Neuron (in vitro differentiated cells): ENCODE measurements at regions not wholly inside any gene's neighbourhood (a gene's known extent, or its start where the extent isn't known, plus 50 kb on each side); places are given as distances from the start of the nearest gene placed in this dataset.

Experiments used
- H2AFZ ChIP-seq: one replicate; pipeline ENCODE4 v1.6.1; 2013; ENCODE audit warnings: low read depth, mild to moderate bottlenecking, inconsistent platforms, low read length, moderate library complexity
- H3K27me3 ChIP-seq: one replicate; pipeline ENCODE4 v1.6.1; 2013; ENCODE audit warnings: low read length; ENCODE audit not compliant: insufficient read depth
- H3K36me3 ChIP-seq: one replicate; pipeline ENCODE4 v1.6.1; 2013; ENCODE audit warnings: low read length; ENCODE audit not compliant: insufficient read depth
- H3K4me1 ChIP-seq: one replicate; pipeline ENCODE4 v1.6.1; 2013; ENCODE audit warnings: low read length; ENCODE audit not compliant: insufficient read depth
- H3K4me3 ChIP-seq: 2 replicates; pipeline ENCODE4 v1.5.1; 2013; ENCODE audit warnings: mild to moderate bottlenecking, low read length, moderate library complexity
- H3K9me3 ChIP-seq: one replicate; pipeline ENCODE4 v1.6.1; 2013; ENCODE audit warnings: low read length

GRCh38 chrX:22325096-22325495 is 52.4 kb downstream of the CBLL2 start:
- no peak overlapping the region for H3K4me3 ChIP-seq

GRCh38 chrX:22329783-22330182 is 57.1 kb downstream of the CBLL2 start:
- no peaks in the 10 kb centered on the region for H3K4me1 ChIP-seq
- no peaks in the 10 kb centered on the region for H3K9me3 ChIP-seq
- H3K36me3 ChIP-seq: no peaks in the 10 kb centered on the region
- H3K27me3 ChIP-seq: peaks cover 3% of the 10 kb centered on the region
- no peak overlapping the region for H2AFZ ChIP-seq
- H3K4me3 ChIP-seq: no peak overlapping the region

More at GRCh38 chrX:22325096-22325495, 52.4 kb downstream of the CBLL2 start:
- Histone ChIP-seq H3K27me3 (peaks cover 7% of the 10 kb centered on the region), H3K4me1 (no peaks in the 10 kb centered on the region), H3K9me3 (no peaks in the 10 kb centered on the region), H3K36me3 (no peaks in the 10 kb centered on the region), H2AFZ (no peak overlapping the region)

DNA sequence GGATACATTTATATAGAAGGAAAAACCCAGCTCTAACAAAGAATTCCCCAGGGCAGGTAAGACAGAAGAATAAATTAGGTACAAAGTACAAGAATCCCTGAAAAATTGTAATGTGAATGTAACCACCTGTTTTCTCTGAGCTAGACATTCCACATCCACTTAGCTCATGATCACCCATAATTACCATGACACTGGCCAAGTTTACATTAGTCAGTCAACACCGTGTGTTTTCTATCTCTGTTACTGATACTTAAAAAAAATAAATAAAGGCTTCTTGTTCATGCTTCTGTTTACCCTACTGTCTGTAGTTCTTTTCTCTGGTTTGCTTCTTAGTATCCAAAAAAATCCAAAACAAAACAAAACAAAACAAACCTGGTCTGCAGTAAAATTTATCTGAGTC is 66.0 kb downstream of the CBLL2 start:
- Histone ChIP-seq H3K27me3 (no peaks in the 10 kb centered on the region), H2AFZ (no peak overlapping the region), H3K4me1 (no peaks in the 10 kb centered on the region), H3K4me3 (no peak overlapping the region), H3K9me3 (no peaks in the 10 kb centered on the region), H3K36me3 (no peaks in the 10 kb centered on the region)

GRCh38 chrX:22339459-22339858 is 66.7 kb downstream of the CBLL2 start:
- Histone ChIP-seq H3K4me1 (no peaks in the 10 kb centered on the region), H3K36me3 (no peaks in the 10 kb centered on the region), H2AFZ (no peak overlapping the region), H3K27me3 (no peaks in the 10 kb centered on the region), H3K9me3 (no peaks in the 10 kb centered on the region), H3K4me3 (no peak overlapping the region)

DNA sequence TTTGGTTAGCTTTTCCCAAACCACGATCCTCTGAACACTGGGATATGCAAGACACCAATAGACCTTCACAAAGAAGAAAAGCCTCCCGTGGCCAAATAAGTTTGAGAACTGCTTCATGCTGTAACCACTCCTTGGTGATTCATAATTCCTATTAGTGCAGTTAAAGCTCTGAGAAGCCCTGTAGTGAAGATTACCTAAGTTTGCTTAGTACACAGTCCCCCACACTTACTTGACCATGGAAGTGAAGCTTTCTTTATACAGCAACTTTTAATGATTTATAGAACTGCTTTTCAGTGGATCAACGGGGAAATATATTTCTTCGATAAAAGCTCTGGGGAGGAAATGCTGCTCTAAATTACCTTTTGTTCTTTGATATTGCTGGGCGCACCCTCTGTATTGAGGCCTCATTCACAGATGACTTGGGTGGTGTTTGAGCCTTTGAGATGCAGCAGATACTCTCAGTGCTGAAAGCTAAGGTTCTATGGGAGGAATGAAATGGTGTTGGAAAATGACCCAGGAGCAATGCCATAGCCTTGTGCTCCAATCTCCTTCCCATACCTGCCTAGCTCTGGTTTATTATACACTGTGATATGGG is 67.4 kb downstream of the CBLL2 start:
- H3K27me3 ChIP-seq: no peaks in the 10 kb centered on the region
- no peaks in the 10 kb centered on the region for H3K4me1 ChIP-seq
- no peak overlapping the region for H3K4me3 ChIP-seq
- H2AFZ ChIP-seq: no peak overlapping the region
- H3K36me3 ChIP-seq: no peaks in the 10 kb centered on the region
- no peaks in the 10 kb centered on the region for H3K9me3 ChIP-seq

DNA sequence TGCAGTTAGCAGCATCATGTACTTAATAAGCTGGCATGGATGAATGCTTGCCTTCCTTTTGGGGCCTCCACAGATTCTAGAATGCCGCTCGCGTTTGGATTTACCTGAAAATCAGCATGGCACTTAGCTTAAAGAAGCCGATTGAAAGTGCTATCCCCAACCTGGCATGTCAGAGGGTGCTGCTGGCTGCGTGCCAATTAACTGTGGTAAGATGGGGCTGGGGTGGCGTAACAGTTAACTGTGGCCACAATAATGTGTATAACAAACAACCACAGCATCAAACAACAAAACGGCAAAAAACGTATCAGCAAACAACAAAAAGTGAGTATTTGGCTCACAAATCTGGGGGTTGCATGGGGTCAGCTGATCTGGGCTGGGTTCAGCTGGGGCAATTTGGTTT is 70.5 kb downstream of the CBLL2 start:
- no peaks in the 10 kb centered on the region for H3K36me3 ChIP-seq
- no peak overlapping the region for H2AFZ ChIP-seq

DNA sequence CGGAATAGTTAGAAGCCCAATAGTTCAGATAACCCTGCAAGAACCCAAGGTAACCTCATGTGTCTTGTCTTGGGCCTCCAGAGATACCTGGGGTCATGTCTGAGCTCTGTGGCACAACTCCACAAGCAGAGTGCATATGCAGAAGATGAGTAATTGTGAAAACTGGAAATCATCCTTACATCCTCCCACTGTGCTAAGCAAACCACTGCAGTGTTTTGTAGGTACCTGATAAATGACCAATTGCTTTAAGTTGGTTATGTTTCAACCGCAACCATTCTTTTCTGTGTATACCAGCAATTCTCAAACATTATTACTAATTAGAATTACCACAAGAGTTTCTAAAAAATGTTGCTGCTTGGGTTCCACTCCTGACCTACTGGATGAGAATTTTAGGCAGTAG is 73.2 kb downstream of the CBLL2 start:
- Histone ChIP-seq H2AFZ (no peak overlapping the region), H3K9me3 (no peaks in the 10 kb centered on the region), H3K27me3 (no peaks in the 10 kb centered on the region), H3K4me1 (no peaks in the 10 kb centered on the region), H3K36me3 (no peaks in the 10 kb centered on the region), H3K4me3 (no peak overlapping the region)

More for the DNA sequence above, 70.5 kb downstream of the CBLL2 start:
- Histone ChIP-seq H3K4me3 (no peak overlapping the region), H3K9me3 (no peaks in the 10 kb centered on the region), H3K27me3 (no peaks in the 10 kb centered on the region), H3K4me1 (no peaks in the 10 kb centered on the region)

DNA sequence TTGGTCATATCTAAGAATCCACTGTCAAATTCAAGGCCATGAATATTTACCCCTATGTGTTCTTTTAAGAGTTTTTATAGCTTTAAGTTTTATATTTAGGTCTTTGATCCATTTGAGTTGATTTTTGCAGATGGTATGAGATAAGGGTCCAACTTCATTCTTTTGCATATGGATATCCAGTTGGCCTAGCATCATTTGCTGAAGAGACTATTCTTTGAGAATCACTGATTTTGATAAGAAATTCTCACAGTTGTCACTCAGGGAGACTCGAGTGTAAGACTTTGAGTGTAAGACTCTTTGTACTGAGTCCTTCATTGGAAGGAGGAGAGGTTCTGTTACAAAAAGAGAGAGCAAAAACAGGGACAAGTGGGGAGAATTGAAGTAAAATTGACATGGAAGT is 74.8 kb downstream of the CBLL2 start:
- Histone ChIP-seq H3K27me3 (no peaks in the 10 kb centered on the region), H3K36me3 (no peaks in the 10 kb centered on the region), H3K9me3 (no peaks in the 10 kb centered on the region), H2AFZ (no peak overlapping the region), H3K4me1 (no peaks in the 10 kb centered on the region), H3K4me3 (no peak overlapping the region)

DNA sequence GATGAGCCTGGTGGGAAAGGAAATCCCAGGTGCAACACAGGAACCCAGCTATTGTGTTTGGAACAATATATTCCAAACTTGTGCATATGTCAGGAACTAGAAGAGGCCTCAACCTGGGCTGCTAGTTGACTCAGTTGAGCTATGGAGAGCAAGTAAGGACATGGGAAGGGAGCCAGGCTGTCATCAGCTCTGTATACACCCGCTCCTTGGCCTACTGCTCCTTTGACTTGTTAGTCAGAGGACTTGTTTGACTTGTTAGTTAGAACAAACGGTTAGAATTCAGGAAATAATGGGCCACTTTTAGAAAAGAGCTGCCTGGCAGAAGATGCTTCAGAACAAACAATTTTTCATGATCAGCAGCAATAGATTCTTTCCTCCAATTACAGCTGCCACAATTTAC is 76.4 kb downstream of the CBLL2 start:
- H3K4me3 ChIP-seq: no peak overlapping the region
- H2AFZ ChIP-seq: no peak overlapping the region
- H3K36me3 ChIP-seq: no peaks in the 10 kb centered on the region
- no peaks in the 10 kb centered on the region for H3K9me3 ChIP-seq
- no peaks in the 10 kb centered on the region for H3K4me1 ChIP-seq
- H3K27me3 ChIP-seq: no peaks in the 10 kb centered on the region

DNA sequence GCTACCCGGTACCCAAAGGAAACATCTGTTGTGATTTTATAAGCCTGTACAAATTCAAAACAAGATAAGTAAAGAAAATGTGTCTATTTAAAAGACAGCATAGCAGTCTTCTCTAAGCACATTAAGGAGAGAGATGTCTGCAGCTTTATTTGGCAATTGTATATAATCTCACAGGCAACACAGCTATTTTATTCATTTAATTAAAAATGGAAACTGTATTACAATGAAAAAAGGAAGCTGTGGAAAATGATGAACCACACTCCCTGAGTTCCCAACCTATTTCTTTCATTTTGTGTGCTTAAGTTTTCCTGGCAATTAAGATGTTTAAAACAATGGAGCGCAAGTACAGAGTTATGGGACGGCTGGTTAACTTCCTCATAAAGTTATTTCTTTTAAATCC is 78.4 kb downstream of the CBLL2 start:
- H3K4me1 ChIP-seq: no peaks in the 10 kb centered on the region
- no peaks in the 10 kb centered on the region for H3K36me3 ChIP-seq
- peaks cover 5% of the 10 kb centered on the region for H3K27me3 ChIP-seq
- H3K4me3 ChIP-seq: no peak overlapping the region
- no peak overlapping the region for H2AFZ ChIP-seq
- H3K9me3 ChIP-seq: no peaks in the 10 kb centered on the region

GRCh38 chrX:22351966-22352365 is 79.3 kb downstream of the CBLL2 start:
- Histone ChIP-seq H3K9me3 (no peaks in the 10 kb centered on the region), H2AFZ (no peak overlapping the region), H3K27me3 (peaks cover 5% of the 10 kb centered on the region), H3K4me1 (no peaks in the 10 kb centered on the region), H3K36me3 (no peaks in the 10 kb centered on the region), H3K4me3 (no peak overlapping the region)

- H3K9me3 ChIP-seq: no peaks in the 10 kb centered on the region
- no peaks in the 10 kb centered on the region for H3K36me3 ChIP-seq
- H3K27me3 ChIP-seq: peaks cover 5% of the 10 kb centered on the region
- H2AFZ ChIP-seq: no peak overlapping the region
- H3K4me3 ChIP-seq: no peak overlapping the region
- no peaks in the 10 kb centered on the region for H3K4me1 ChIP-seq
Observed at GRCh38 chrX:22357621-22358020, 84.9 kb downstream of the CBLL2 start.

DNA sequence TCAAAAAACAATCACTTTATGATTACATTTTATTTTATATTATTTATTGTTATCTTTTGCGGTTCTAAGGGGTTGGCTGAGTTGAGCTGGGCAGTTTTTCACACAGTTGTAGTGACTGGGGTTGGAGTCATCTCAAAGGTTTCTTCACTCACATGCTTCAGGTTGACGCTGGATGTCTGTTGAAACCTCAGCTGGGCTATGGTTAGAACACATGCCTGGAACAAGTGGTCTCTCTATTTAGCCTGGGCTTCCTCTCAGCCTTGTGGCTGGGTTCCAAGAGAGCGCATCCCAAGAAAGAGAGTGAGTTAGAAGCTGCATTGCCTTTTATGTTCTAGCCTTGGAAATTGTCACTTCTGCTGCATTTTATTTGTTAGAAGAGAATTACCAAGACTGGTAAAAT is 87.4 kb downstream of the CBLL2 start:
- no peak overlapping the region for H3K4me3 ChIP-seq

GRCh38 chrX:22365460-22365859 is 92.7 kb downstream of the CBLL2 start:
- no peaks in the 10 kb centered on the region for H3K27me3 ChIP-seq
- no peak overlapping the region for H2AFZ ChIP-seq
- no peaks in the 10 kb centered on the region for H3K9me3 ChIP-seq
- H3K4me3 ChIP-seq: no peak overlapping the region
- no peaks in the 10 kb centered on the region for H3K36me3 ChIP-seq
- H3K4me1 ChIP-seq: peaks cover 2% of the 10 kb centered on the region

More for the DNA sequence above, 87.4 kb downstream of the CBLL2 start:
- H2AFZ ChIP-seq: no peak overlapping the region
- peaks cover 1% of the 10 kb centered on the region for H3K27me3 ChIP-seq
- H3K36me3 ChIP-seq: no peaks in the 10 kb centered on the region
- H3K9me3 ChIP-seq: no peaks in the 10 kb centered on the region
- no peaks in the 10 kb centered on the region for H3K4me1 ChIP-seq
